H4 (cell line): ENCODE measurements at regions not wholly inside any gene's neighbourhood (a gene's known extent, or its start where the extent isn't known, plus 50 kb on each side); places are given as distances from the start of the nearest gene placed in this dataset.

Experiments
- DNase-seq: peaks from one replicate; pipeline ENCODE4 v3.0.0-alpha.2; 2015; ENCODE audit warnings: low spot score

GRCh38 chr9:96183751-96184150 lies 118.2 kb downstream of the HSD17B3 start:
- DNase-seq = no peak

- DNase-seq = no peak
Measured at GRCh38 chr9:96178153-96178552, 123.8 kb downstream of the HSD17B3 start.

GRCh38 chr9:96177719-96178028 lies 124.3 kb downstream of the HSD17B3 start:
- no peak for DNase-seq

GRCh38 chr9:96177005-96177718 lies 124.8 kb downstream of the HSD17B3 start:
- no peak for DNase-seq

GRCh38 chr9:96175796-96176195 lies 126.2 kb downstream of the HSD17B3 start:
- DNase-seq = no peak

- no peak for DNase-seq
Measured at GRCh38 chr9:96175001-96175400, 127.0 kb downstream of the HSD17B3 start.

GRCh38 chr9:96174371-96174770 lies 127.6 kb downstream of the HSD17B3 start:
- DNase-seq = no peak

GRCh38 chr9:96173640-96174039 lies 128.3 kb downstream of the HSD17B3 start:
- no peak for DNase-seq

GRCh38 chr9:96172797-96173196 lies 129.2 kb downstream of the HSD17B3 start:
- no peak for DNase-seq

- DNase-seq = no peak
Measured at GRCh38 chr9:96171728-96172127, 130.2 kb downstream of the HSD17B3 start.

GRCh38 chr9:96169901-96170300 lies 132.1 kb downstream of the HSD17B3 start:
- peak; percentile 28 for DNase-seq

- DNase-seq = peak; percentile 94
Measured at GRCh38 chr9:96169484-96169883, 132.5 kb downstream of the HSD17B3 start.

- DNase-seq = no peak
Measured at GRCh38 chr9:96168882-96169281, 133.1 kb downstream of the HSD17B3 start.

GRCh38 chr9:96167011-96167410 lies 135.0 kb downstream of the HSD17B3 start:
- no peak for DNase-seq

GRCh38 chr9:96164268-96164683 lies 137.7 kb downstream of the HSD17B3 start:
- no peak for DNase-seq

- DNase-seq = no peak
Measured at GRCh38 chr9:96163712-96164111, 138.3 kb downstream of the HSD17B3 start.

- DNase-seq = no peak
Measured at GRCh38 chr9:96163161-96163560, 138.8 kb downstream of the HSD17B3 start.

GRCh38 chr9:96161819-96162218 lies 140.2 kb downstream of the HSD17B3 start:
- DNase-seq = no peak

GRCh38 chr9:96160866-96161265 lies 141.1 kb downstream of the HSD17B3 start:
- DNase-seq = no peak

- DNase-seq = no peak
Measured at GRCh38 chr9:96160168-96160567, 141.8 kb downstream of the HSD17B3 start.

- no peak for DNase-seq
Measured at GRCh38 chr9:96159596-96159995, 142.4 kb downstream of the HSD17B3 start.

GRCh38 chr9:96158909-96159575 lies 142.9 kb downstream of the HSD17B3 start:
- DNase-seq = no peak

GRCh38 chr9:96158147-96158546 lies 143.8 kb downstream of the HSD17B3 start:
- DNase-seq = no peak

- DNase-seq = no peak
Measured at GRCh38 chr9:96157675-96158074, 144.3 kb downstream of the HSD17B3 start.
